ENCODE measurements at regions not wholly inside any gene's neighbourhood (a gene's known extent, or its start where the extent isn't known, plus 50 kb on each side); places are given as distances from the start of the nearest gene placed in this dataset.

DNA sequence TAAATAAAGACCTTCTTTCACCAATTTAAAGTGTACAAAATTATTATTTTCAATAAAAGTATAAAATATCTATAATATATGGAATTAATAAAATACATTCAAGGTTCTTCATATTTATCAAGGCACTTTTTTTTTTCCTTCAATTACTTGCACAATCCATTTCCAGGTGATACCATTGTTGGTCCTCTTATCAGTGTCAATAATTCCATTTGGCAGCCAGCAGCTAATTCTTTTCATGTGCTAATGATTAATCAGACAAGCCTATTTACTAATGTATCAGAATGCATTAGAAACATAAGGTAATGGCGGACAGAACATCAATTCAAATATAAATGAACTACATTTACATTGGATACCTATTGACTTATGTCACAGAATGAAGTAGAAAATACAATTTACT is 622.2 kb downstream of the TOX3 start:
- in situ Hi-C loops (cut with HindIII; ENCODE audit: low pct_unique_long_range_greater_than_20kb, low sequenced_read_pairs) = no loop called here

DNA sequence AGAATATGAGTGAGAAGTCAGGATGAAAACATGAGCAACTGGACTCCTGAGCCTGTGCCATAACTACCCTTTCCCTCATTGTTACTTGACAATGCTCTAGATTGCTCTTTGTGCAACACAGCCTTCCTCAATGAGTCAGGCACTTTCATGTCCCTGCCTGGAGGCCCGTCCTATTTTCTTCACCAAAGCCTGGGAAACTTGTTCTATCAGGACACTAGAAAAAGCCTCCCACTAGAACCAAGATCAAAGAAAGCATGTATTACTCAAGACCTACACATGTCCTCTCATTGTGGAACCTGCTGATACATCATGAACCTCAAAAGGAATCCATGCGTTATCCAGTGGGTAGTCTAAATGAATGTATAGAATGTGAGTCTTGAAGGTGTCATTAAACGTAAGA is 624.5 kb downstream of the TOX3 start:
- in situ Hi-C loops (cut with HindIII; ENCODE audit: low pct_unique_long_range_greater_than_20kb, low sequenced_read_pairs) = no loop called here
- no peak for DNase-seq (ENCODE audit: low read depth, low spot score)

More for the DNA sequence above, 622.2 kb downstream of the TOX3 start:
- no peak for DNase-seq (ENCODE audit: low read depth, low spot score)

DNA sequence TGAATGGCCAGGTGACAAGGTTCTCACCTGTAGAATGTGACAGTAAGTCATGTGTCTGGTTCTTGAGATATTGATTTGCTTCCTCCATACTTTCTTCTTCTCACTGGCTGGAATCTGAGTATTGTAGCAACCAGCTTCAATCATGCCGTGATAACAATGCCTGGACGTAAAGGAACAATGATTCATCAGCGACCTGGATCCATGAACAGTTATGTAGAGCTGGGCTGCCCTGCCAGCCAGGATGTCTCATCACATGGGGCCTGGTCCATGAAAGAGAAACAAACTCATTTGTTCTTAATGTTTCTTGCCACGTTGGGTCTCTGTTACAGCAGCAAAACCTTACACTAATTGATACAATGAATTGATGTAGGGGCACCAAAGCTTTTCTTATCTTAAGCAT is 627.2 kb downstream of the TOX3 start:
- in situ Hi-C loops (cut with HindIII; ENCODE audit: low pct_unique_long_range_greater_than_20kb, low sequenced_read_pairs) = no loop called here
- no peak for DNase-seq (ENCODE audit: low read depth, low spot score)

DNA sequence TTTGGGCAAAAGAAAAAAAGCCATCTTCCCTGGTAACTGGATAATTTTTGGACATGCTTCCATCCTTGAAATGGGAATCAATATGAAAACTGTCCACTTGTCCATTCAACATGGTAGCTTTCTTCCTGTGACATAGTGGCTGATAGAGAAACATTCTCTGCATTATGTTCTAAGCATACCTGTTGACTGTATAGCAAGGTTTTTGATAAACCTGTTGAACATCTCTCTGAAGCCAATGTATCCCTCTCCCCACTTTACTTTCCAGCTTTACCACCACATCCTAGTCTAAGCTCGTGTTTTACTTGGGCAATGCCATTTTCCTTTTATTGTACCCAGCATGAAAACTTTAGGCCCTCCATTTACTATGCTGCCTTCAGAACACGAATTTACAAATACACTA is 630.1 kb downstream of the TOX3 start:
- in situ Hi-C loops (cut with HindIII; ENCODE audit: low pct_unique_long_range_greater_than_20kb, low sequenced_read_pairs) = no loop called here
- no peak for DNase-seq (ENCODE audit: low read depth, low spot score)

DNA sequence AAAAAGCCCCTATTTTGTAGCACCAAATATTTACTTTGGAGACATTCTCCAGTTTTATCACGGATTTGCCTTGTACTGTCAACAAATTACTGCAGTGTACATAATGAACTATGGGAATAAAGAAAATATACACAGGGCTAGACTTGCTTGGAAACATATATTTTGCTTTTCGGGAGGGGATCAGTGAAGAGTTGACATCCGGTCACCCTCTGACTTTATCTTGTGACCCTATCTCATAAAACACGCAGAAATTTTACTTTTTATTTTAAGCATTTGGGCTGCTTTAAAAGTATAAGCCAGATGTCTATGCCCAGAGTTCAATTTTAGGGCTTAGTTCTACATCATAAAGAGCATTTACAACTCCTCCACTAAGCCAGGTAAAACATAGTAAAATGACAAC is 630.7 kb downstream of the TOX3 start:
- no peak for DNase-seq (ENCODE audit: low read depth, low spot score)
- in situ Hi-C loops (cut with HindIII; ENCODE audit: low pct_unique_long_range_greater_than_20kb, low sequenced_read_pairs) = no loop called here

DNA sequence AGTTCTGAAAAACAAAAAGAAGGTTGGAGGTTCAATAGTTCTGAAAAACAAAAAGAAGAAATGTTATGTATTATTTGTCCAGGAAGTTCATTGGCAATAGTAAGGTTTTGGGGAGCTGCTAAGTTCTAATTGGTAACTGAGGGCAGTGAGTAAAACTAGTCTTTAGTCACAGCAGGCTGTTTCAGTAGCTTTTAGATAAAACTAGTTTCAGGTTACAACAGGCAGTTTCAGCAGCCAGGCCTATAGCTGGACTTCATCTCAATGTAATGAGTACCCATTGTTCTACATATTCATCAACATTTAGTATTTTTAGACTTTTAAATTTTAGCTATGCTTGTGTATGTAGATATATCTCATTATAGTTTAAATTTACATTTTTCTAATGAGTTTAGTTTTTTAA is 639.3 kb downstream of the TOX3 start:
- DNase-seq (ENCODE audit: low read depth, low spot score) = no peak
- in situ Hi-C loops (cut with HindIII; ENCODE audit: low pct_unique_long_range_greater_than_20kb, low sequenced_read_pairs) = no loop called here

DNA sequence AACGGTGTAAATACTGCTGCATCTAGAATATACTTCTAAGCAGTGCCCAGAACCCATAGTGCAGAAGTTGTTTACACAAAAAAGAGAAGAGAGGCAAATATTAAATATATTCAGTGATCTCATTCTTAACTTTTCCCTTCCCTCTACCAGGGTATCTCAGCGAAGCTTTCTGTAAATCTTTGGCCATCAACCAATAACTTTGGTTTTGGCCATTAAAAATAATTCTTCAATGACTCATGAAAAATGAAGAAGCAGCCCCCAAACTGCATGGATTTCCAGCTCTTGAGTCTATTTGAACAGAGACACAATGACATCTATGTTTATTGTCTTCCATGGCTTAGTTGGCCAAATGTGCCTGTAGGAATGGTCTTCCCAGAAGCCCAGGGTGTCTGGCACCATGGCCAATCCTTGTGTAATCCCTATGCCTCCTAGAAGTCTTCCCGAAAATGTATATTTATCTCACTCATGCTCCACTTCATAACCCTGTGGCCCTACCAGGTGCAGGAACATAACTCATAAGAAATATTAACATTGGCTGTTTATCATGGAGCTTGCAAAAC is 646.6 kb downstream of the TOX3 start:
- in situ Hi-C loops (cut with HindIII; ENCODE audit: low pct_unique_long_range_greater_than_20kb, low sequenced_read_pairs) = no loop called here
- DNase-seq (ENCODE audit: low read depth, low spot score) = no peak

DNA sequence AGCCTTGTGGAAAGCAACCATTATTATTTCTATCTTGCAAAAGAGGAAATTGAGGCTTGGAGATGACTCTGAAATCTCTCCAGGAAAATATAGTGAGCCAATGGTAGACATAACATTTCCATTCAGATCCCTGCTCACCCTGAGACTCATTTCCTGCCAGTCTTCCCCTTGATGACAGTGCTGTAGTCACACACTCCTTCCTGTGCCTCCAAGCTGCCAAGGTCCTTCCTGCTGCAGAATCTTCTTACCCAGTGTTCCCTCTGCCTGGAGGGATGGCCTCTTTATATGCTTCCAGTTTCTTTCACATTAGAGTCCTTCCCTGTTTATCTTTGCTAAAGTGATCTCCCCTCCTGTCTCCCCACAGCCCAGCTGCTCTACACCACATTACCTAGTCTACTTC is 648.1 kb downstream of the TOX3 start:
- in situ Hi-C loops (cut with HindIII; ENCODE audit: low pct_unique_long_range_greater_than_20kb, low sequenced_read_pairs) = no loop called here
- no peak for DNase-seq (ENCODE audit: low read depth, low spot score)

GRCh38 chr16:51896013-51896412 is 650.9 kb downstream of the TOX3 start:
- in situ Hi-C loops (cut with HindIII; ENCODE audit: low pct_unique_long_range_greater_than_20kb, low sequenced_read_pairs) = no loop called here
- DNase-seq (ENCODE audit: low read depth, low spot score) = no peak

- DNase-seq (ENCODE audit: low read depth, low spot score) = no peak
- in situ Hi-C loops (cut with HindIII; ENCODE audit: low pct_unique_long_range_greater_than_20kb, low sequenced_read_pairs) = no loop called here
Observed at GRCh38 chr16:51892293-51893007, 654.5 kb downstream of the TOX3 start.

- no peak for DNase-seq (ENCODE audit: low read depth, low spot score)
- in situ Hi-C loops (cut with HindIII; ENCODE audit: low pct_unique_long_range_greater_than_20kb, low sequenced_read_pairs) = no loop called here
Observed at GRCh38 chr16:51888534-51888933, 658.4 kb downstream of the TOX3 start.

DNA sequence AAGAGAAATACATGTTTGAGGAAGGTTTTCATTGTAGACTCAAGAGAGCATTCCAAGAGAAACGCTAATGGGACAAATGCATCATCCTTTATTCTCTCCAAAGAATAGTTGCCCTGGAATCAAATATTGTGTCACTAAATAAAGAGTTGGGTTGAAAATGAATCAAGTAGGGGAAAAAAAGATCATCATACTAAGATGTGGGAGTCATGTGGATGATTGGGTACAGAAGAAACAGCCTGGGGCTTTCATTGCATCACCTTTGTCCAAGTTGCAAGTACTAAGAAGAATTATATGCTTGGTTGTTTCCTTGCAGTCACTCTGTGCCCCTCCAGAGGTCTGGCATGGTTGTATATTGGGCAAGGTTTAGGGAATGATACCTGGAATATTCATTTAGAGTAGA is 658.9 kb downstream of the TOX3 start:
- in situ Hi-C loops (cut with HindIII; ENCODE audit: low pct_unique_long_range_greater_than_20kb, low sequenced_read_pairs) = no loop called here
- no peak for DNase-seq (ENCODE audit: low read depth, low spot score)

GRCh38 chr16:51886456-51886855 is 660.5 kb downstream of the TOX3 start:
- no peak for DNase-seq (ENCODE audit: low read depth, low spot score)
- in situ Hi-C loops (cut with HindIII; ENCODE audit: low pct_unique_long_range_greater_than_20kb, low sequenced_read_pairs) = no loop called here

DNA sequence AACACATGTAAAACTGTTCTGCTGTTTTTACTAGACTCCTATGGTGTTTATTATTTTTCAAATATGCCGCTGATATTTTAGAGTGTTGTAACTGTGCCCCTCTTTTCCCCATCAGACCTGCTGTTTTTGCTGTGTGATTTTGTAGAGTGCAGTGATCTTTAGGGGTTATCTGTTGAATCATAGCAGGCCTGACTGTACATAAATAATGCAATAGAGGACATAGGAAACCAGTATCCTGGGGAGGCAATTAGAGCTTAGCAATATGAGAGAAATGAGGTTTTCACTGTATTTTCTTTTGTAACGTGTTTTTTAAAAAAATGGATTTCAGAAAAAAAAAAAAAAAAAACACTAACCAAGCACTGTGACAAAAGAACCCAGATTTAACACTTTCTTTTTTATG is 662.2 kb downstream of the TOX3 start:
- in situ Hi-C loops (cut with HindIII; ENCODE audit: low pct_unique_long_range_greater_than_20kb, low sequenced_read_pairs) = no loop called here
- DNase-seq (ENCODE audit: low read depth, low spot score) = no peak

DNA sequence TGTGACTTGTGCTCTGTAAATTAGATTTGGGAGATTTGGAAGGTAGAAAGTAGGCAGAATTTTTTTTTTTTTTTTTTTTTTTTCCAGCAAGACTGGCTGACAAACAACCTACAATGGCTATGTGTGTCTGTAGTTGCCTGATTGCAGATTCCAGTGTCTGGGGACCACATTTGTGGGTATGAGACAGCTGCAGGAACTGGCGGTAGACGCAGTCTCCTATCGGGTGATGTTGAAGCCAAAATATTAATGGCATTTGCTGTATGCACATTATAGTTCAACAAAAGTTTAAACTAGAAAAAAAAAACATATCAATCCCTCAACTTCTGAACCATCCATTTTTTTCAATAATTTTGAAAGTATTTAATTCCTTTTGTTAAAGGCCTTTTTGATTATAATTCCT is 665.2 kb downstream of the TOX3 start:
- DNase-seq (ENCODE audit: low read depth, low spot score) = no peak
- in situ Hi-C loops (cut with HindIII; ENCODE audit: low pct_unique_long_range_greater_than_20kb, low sequenced_read_pairs) = no loop called here

GRCh38 chr16:51880776-51881175 is 666.2 kb downstream of the TOX3 start:
- no peak for DNase-seq (ENCODE audit: low read depth, low spot score)
- in situ Hi-C loops (cut with HindIII; ENCODE audit: low pct_unique_long_range_greater_than_20kb, low sequenced_read_pairs) = no loop called here

DNA sequence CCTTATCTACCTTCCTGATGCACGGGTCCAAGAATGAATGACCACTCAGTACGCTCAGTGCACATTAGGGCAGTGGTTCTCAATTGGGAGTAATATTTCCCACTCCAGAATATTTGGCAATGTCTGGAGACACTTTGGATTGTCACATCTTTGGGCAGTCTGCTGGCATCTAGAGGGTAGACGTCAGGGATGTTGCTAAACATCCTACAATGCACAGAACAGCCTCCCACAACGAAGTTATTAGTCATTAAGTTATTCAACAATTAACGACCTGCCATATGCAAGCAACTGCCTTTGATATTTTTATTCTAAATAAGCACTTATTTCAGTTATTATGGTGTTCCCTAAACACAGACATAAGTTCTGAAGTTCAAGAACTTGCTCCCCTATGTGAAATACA is 669.3 kb downstream of the TOX3 start:
- no peak for DNase-seq (ENCODE audit: low read depth, low spot score)
- in situ Hi-C loops (cut with HindIII; ENCODE audit: low pct_unique_long_range_greater_than_20kb, low sequenced_read_pairs) = no loop called here

GRCh38 chr16:51876934-51877333 is 670.0 kb downstream of the TOX3 start:
- in situ Hi-C loops (cut with HindIII; ENCODE audit: low pct_unique_long_range_greater_than_20kb, low sequenced_read_pairs) = no loop called here

DNA sequence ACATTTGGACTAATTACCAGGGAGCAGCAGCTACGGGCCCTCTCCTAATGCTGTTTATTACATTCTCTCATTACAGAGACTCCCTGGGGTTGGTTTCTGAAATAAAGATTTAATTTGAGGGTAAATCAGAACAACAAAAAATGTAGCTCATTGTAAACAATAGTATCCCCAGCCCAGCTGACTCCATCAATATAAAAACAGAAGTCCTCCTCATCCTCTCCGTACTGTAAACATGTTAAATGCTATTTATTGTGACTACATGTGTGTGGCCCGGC is 670.4 kb downstream of the TOX3 start:
- in situ Hi-C loops (cut with HindIII; ENCODE audit: low pct_unique_long_range_greater_than_20kb, low sequenced_read_pairs) = no loop called here
- DNase-seq (ENCODE audit: low read depth, low spot score) = no peak

More at GRCh38 chr16:51876934-51877333, 670.0 kb downstream of the TOX3 start:
- no peak for DNase-seq (ENCODE audit: low read depth, low spot score)
